Activated T-helper 9 cell treated with anti-CD3 and anti-CD28 coated beads, Interleukin-2, amount 50 U/mL, for 16 hours (primary cell): ENCODE measurements at regions not wholly inside any gene's neighbourhood (a gene's known extent, or its start where the extent isn't known, plus 50 kb on each side); places are given as distances from the start of the nearest gene placed in this dataset.
"Not testable (repeated sequence)": the region's sequence is repeated elsewhere in the genome, so short reads cannot be mapped to it uniquely, and the experiment has no call there.

Source experiments
- DNase-seq: peaks from one replicate; pipeline ENCODE4 v3.0.0-alpha.2; 2020; ENCODE audit warnings: low read depth

DNA sequence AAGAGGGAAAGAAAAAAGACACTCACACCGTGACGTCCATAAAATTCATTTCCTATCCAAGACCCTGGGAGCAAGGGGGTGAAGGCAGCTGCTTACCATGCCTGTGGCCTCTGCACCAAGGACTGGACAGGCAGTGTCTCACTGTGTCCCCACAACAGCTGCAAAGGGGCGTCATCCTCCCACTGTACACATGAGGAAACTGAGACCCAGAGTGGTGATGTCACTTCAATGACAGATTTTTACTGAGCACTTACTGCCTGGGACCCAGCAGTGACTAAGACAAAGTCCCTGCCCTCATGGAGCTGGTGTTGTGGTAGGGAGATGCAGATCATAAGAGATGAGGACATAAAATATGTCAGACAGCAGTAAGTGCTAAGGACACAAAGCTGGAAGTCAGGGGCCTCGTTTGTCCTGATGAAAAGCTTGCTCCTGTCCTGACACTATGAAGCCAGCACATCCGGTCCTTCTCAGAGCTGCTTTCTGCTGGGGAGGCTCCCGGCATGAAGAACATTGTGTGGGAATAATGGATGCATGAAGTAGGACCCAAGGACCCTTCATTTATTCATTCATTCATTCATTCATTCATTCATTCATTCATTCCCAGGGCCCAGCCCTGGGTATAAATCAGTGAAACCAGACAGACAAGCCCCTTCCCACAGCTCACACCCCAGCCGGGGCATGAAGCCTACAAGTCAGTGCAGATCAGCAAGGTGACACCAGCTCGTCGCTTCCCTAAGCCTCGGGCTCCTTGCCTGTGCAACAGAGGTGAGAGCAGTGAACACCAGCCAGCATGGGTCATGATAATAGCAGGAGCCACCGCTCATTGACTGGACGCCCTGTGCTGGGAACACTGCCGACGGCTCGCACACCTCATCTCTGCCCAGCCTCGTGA, 473.7 kb downstream of the MATN1 start:
- no peak for DNase-seq

DNA sequence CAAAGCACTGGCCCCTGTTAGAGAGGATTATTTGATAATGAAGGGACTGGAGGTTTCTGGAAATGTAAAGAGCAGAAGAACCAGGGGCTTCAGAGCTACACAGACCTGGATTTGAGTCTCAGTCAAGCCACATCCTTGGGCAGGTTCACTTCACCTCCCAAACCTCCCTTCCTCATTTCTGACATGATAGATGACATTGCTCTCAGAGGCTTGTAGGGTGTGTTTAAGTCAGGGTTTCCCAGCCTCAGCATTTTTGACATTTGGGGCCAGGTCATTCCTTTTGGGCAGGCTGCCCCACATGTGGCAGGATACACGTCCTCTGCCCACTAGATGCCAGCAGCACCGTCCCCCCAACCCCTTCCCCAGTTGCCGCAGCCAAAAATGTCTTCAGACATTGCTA, 474.6 kb downstream of the MATN1 start:
- no peak for DNase-seq

DNA sequence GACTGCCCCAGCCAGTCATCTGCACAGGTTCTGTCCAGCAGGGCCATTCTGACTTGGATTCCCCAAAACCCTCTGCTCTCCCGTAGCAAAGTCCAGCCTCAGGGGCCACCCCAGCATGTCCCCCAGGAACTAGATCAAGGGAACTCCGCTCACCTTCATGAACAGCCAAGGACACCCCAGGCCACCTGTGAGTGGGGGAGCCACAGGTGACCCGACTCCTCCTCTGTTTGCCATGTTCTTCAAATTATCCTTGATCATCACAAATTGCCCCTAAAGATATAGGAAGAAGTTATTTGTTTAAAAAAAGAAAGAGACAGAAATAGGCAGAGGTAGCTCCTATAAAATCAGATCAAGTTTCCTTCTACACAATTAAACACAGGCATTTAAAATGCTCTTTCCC, 475.0 kb downstream of the MATN1 start:
- DNase-seq = no peak

DNA sequence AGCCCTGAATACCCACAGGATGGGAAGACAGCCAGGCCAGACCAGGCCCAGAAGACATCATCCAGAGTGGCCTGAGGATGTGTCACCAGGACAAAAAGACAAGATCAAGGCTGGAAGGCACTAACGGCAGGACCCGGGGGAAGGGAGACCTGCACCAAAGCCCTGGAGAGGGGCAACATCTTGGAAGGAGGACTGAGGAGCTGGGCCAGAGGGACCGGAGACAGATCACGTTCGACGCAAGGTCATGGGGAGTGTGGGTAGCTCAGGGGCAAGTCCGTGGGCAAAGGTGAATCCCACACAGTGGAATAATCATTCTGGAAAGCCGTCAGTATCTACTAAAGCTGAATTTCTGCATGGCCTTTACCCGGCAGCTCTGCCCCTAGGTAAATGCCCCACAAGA, 478.6 kb downstream of the MATN1 start:
- DNase-seq = no peak

DNA sequence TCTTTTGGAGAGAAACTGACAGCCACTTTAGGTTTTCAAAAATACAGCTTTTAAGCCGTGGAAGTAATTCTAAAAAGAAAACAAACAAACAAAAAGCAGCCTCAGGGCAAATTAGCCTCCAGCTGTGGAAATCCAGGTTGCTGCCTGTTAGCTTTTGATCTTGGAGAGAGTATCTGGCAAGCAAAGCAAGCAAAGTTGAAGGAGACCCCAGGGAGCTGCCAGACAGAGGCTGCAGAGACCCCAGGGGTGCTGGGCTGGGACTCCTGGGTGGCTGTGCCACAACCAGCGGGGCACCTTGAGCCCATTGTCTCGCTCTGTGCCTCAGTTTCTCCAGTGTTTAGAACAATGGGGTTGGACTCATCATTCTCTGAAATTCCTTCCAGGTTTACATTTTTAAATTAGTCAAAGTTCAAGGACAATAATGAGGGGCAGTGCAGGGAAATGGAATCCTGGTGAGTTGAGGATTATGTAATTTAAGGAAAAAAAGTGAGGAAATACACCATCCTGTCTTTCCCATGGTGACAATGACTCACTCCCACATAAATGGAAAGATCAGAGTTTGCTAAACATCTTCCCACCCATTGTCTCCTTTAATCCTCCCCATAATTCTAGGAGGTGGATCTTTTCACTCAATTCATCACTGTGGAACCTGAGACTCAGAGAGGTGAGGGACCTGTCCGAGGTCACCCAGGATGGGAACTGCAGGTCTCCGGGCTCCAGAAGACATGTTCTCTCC, 480.5 kb downstream of the MATN1 start:
- no peak for DNase-seq

DNA sequence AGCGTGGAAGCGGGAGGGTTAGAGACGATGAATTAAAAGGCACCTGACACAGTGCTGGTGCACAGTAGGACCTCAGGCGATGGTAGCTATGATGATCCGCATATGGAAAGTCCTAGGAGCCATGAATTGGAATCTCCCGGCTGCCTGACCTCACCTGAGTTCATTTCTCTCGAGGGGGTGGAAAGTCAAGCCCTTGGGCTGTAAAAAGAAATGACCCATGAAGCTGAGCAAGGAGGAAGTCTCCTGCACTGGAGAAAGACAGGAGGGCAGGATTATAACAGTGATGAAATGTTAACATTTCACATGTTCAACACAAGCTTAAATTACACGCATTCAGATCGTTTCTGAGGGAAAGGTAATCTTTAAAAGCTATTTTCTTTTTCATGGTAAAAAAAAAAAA, 481.2 kb downstream of the MATN1 start:
- DNase-seq = no peak

DNA sequence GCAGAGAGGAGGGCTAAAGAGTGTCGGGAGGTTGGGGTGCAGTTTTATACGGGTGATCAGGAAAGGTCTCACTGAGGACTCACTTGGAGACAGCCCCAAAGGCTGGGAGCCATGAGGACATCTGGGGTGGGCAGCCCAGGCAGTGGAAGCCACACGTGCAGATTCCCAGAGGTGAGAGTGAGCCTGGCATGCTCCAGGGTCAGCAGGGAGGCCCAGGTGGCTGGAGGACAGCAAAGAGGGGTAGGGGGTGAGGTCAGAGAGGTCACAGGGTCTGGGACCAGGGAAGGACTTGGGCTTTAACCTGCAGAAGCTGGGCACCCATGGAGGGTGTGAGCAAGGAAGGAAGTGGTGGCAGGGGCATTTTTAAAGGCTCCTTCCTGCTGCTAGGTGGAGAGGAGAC, 481.7 kb downstream of the MATN1 start:
- no peak for DNase-seq

DNA sequence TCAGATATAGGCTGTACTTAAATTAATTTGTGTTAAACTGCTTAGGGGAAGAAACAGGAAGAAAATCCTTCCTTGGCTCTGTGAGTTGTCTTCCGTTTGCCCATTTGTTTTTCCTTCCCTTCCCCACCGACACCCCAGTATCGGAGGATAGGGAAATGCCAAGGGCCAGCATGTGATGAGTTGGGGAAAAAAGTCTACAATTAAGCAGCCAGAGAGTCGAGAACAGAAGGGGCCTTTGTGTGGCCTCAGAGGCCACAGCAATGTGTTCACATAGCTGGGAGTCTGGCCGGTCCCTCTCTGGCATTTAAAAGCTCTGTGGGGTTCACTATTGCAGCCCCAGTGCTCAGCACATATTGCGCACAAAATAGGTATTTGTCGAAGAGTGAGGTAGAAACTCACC, 489.3 kb downstream of the MATN1 start:
- DNase-seq = no peak

DNA sequence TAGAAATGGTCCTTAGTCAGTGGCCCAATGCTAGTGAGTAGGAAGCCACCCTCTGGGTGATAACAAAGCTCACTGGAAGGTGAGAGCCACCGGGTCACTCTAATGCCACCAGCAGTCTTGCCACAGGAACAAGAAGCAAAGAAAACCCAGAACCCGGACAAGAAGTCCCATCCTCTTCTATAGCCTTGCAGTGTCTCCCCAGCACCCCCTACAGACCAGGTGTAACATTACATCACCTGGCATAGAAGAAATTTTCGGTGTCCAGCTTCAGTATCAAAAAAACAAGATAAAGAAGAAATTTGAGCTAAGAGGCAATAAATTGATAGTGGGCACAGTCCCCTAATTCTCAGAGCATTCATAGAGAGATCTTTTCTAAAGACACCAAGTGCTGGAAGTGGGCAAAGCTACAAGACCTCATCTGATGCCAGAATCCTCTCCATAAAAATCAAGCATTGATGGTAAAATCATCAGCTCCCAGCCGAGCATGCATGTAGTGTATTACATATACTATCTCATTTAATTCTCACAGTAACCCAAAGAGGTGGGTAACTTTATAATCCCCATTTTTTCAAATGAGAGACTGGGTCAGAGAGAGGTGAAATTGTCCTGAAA, 491.0 kb downstream of the MATN1 start:
- no peak for DNase-seq

DNA sequence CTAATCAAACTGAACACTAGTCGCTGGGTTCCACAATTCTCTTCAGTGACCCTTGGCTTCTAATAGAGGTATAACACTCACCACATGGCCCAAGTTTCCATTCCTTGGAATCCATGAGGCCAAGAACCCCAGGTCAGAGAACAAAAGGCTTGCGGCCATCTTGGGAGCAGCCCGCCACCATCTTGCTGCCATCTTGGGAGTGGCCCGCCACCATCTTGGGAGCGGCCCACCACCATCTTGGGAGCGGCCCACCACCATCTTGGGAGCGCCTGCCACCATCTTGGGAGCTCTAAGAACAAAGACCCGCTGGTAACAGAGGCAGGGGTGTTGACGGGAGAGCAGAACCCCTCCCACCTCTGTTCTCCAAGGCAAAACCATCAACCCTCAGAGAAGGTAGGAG, 493.4 kb downstream of the MATN1 start:
- DNase-seq = no peak

DNA sequence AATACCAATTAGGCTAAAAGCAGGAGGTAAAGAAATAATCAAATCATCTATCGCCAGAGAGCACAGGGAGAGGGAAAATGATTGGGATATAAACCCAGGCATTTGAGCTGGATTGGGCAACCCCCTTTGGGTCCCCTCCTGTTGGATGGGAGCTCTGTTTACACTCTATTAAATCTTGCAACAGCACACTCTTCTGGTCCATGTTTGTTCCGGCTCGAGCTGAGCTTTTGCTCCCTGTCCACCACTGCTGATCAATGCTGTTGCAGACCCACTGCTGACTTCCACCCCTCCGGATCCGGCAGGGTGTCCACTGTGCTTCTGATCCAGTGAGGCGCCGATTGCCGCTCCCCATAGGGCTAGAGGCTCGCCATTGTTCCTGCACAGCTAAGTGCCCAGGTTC, 493.8 kb downstream of the MATN1 start:
- DNase-seq = no peak

DNA sequence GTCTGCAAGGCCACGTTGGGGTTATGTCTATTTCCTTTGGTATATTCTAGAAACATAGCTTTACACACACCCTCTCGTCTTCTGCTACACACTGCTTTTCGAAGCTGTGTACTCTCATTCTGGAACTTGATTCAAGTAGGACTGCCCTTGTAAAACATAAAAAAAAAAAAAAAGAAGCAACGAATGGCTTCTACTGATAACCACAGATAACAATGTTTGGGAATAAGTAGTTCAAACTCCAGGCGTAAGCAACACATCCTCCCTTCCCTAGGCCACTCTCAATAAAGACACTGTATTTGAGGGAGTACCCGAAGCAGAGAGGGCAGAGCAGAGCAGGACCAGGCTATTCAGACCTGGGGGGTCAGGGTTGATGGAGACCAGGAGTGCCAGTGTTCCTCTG, 496.7 kb downstream of the MATN1 start:
- DNase-seq = no peak

DNA sequence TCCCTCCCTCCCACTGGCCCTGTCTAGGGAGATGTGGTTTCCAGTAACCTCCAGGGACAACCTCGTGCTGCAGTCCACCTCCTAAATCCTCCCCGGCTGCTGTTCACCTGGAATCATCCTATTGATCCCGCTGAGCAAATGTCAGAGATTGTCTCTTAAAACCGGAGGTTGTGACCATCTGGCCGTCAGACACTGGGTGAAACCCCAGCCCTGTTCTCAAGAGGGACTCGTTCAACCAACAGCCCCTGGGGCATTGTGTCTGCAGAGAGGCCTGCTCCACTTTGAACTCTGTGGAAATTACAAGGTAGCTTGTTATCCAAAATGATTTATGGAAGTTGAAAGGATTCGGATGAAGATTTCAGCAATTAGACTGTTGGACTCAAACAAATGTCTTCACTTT, 498.0 kb downstream of the MATN1 start:
- DNase-seq = no peak

DNA sequence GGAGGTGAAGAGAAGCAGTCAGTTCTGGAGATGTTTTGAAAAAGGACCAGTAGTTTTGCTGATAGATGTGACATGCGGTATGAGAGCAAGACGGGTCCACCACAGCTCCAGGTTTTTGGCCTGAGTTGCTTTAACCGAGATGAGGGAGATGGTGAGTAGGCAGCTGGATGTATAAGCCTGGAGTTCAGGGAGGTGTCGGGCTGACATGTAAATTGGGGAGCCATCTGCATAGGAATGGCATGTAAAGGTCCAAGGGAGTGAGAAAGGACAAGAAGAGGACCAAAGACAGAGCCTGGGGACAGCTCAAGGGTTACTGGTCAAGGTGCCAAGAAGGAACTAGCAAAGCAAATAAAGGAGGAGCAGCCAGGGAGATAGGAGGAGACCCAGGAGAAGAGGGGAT, 503.7 kb downstream of the MATN1 start:
- no peak for DNase-seq

DNA sequence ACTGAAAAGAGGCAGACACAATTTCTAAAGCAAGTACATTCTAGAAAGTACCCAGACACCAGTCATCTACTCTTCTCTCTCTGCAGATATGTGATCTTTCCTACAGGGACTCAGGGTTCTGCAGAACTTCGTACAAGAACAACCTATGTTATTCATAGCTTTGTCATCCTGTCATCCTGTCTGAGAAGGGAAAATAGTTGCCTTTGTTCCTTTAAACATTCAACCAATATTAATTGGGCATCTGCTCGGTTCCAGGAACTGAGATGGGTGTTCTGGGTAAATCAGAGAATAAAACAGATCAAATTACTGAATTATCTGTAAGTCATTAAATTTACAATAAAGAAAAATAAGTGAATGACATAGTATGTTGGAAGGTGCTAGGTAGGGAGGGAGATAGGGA, 504.9 kb downstream of the MATN1 start:
- DNase-seq = no peak

DNA sequence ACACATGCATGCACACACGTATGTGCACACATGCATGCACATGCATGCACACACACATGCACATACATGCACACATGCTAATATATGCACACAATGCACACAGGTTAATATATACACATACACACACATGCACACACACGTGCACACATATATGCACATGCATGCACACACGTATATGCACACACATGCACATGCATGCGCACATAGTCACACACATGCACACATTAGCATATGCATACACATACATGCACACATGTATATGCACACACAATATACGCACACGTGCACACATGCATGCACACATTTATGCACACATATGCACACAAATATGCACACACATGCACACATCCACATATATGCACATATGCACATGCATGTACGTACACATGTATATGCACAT, 506.8 kb downstream of the MATN1 start:
- no peak for DNase-seq

DNA sequence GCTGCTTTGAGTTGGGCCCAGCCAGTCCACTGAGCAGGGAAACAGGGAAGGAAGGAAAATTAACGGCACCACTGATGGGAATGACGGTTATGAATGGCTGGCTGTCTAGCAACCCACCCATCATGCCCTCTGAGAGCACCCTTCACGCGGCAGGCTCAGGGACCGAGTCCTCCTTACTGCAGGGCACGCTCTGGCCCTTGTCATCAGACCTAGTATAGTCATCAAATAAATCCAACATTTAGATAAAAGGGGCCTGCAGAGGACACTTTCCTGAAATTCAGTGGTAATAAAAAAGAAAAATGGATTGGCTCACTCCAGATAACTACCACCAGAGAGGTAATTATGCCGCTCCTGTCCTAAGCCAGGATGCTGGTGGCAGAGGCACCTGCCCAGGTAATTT, 509.4 kb downstream of the MATN1 start:
- DNase-seq = no peak

DNA sequence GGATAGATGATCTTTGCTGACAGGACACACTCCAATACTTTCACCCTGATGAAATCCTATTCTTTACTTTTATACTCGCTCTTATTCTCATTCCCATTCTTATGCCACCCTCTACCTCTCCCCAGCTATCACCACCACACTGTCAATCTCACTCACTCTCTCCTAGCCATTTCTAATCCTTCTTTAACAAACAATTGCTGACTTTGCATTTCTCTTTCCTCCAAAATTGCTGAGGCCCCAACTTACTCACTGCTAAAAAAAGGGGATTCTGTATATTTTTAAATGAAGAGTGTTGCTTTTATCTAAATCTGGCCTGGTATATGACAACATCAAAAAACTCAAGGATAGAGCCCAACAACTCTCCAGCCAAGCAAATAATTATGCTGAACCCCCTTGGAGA, 515.4 kb downstream of the MATN1 start:
- DNase-seq = not testable (repeated sequence)

DNA sequence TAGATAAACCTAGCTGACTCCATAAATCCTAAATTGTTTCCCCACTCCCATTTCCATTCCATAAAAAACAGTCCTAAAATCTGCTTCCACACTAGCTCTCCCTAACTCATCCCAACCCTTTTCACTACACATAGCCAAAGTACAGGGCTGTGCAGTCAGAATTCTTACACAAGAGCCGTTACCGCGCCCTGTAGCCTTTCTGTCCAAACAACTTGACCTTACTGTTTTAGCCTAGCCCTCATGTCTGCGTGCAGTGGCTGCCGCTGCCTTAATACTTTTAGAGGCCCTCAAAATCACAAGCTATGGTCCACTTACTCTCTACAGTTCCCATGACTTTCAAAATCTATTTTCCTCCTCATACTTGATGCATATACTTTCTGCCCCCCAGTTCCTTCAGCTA, 516.8 kb downstream of the MATN1 start:
- not testable (repeated sequence) for DNase-seq

DNA sequence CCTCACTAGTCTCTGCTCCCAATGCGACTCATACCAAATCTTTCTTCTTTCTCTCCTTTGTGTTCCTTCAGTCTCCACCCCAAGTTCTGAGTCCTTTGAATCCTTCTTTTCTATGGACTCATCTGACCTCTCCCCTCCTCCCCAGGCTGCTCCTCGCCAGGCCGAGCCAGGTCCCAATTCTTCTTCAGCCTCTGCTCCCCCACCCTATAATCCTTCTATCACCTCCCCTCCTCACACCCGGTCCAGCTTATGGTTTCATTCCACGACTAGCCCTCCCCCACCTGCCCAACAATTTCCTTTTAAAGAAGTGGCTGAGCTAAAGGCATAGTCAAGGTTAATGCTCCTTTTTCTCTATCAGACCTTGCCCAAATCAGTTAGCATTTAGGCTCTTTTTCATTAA, 518.5 kb downstream of the MATN1 start:
- DNase-seq = not testable (repeated sequence)

DNA sequence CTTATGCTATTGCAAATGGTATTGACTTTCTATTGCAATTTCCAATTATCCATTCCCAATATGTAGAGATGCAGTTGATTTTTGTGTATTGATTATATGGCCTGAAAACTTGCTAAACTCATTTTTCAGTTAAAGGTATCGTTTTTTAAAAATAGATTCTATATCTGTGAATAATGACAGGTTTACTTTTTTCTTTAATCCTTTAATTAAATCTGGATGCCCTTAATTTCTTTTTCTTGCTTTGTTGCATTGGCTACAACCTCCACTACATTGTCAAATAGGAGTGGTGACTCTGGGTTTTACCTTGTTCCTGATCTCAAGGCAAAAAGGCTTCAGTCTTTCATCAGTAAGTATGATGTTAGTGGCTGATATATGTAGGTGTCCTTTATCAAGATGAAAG, 522.4 kb downstream of the MATN1 start:
- no peak for DNase-seq

DNA sequence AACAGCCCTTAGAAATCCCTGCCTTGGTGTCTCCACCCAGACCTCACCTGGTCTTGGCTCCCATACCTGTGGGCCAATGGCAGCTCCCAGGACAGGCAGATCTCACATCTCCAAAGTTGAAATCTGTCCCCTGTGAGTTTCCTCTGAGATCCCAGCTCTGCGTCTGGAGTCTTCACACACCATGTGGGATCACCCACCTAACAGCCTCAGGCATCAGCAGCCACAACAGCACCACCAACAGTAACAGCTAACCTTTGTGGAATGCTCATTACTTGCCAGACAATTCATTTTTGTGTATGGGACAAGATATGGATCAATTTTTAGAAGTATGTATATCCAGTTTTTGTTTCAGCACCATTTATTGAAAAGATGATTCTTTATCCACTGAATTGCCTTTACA, 523.2 kb downstream of the MATN1 start:
- no peak for DNase-seq

DNA sequence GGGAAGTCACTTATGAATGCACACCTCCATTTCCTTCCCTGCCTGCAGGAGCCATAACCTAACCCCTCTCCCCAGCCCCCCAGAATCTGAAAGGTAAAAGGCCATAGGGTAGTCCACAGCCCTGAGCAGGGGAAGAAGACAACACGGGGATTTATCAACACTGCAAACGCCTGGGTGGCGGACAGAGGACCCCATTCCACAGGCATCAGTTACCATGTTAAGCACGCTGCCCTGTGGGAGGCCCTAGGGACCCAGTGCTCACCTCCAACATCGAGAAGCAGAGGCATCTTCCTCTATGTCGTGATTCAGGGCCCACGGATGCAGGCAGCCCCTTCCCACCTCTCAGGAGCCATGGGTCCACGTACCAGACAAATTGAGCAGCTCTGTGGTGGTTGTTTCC, 523.8 kb downstream of the MATN1 start:
- DNase-seq = no peak
